ENCODE measurements at regions not wholly inside any gene's neighbourhood (a gene's known extent, or its start where the extent isn't known, plus 50 kb on each side); places are given as distances from the start of the nearest gene placed in this dataset.
"Not testable (repeated sequence)": the region's sequence is repeated elsewhere in the genome, so short reads cannot be mapped to it uniquely, and the experiment has no call there.

DNA sequence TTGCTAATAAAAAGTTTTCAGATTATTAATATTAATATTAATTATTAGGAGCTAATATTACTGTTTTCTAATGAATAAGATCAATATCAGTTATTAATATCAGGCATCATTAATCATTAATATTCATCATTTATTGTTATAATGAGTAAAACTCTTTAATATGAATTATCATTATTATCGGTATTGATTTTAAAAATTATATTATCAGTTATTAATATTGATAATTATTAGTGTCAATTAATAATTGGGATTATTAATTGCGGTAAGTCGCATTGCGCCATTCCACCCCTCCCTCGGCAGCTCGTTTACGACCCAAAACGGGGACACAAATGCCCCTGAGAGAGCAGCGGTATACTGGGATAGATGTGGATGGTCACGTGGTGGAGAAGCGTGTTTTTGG lies 70.4 kb upstream of the HMX1 start:
- not testable (repeated sequence) for H3K9ac ChIP-seq (ENCODE audit: extremely low read depth, insufficient read length, low read length); H3K4me1 ChIP-seq (ENCODE audit: insufficient read depth, low read length); H4K20me1 ChIP-seq (ENCODE audit: control insufficient read depth, insufficient read depth, insufficient read length); H3K27me3 Mint-ChIP-seq (ENCODE audit: low read depth); H3K27me3 ChIP-seq (ENCODE audit: insufficient read depth, low read length); H3K56ac ChIP-seq (ENCODE audit: insufficient read length, low read depth, low read length); H3K4me1 Mint-ChIP-seq; H4K5ac ChIP-seq (ENCODE audit: insufficient read length, low read depth, low read length); H3K36me3 Mint-ChIP-seq (ENCODE audit: insufficient read depth in 1 of 3, low read depth in 3 of 3); H3K23ac ChIP-seq (ENCODE audit: insufficient read length, low read depth, low read length); H3K79me1 ChIP-seq (ENCODE audit: insufficient read depth, low read depth, low read length, poor library complexity, severe bottlenecking); H3T11ph ChIP-seq (ENCODE audit: low read length); H3K4ac ChIP-seq (ENCODE audit: low read depth, low read length); DNase-seq; H3K27ac ChIP-seq (ENCODE audit: insufficient read length, low read depth, low read length); H2BK20ac ChIP-seq (ENCODE audit: low read depth, low read length, poor library complexity, severe bottlenecking); H3K27ac Mint-ChIP-seq; H3K79me2 ChIP-seq (ENCODE audit: insufficient read depth, low read length); H3K18ac ChIP-seq (ENCODE audit: insufficient read length, low read depth, low read length); H2BK15ac ChIP-seq (ENCODE audit: low read depth, low read length); H2BK12ac ChIP-seq (ENCODE audit: insufficient read length, low read depth, low read length); H3K14ac ChIP-seq (ENCODE audit: insufficient read depth, low read length); H4K91ac ChIP-seq (ENCODE audit: insufficient read length, low read depth, low read length); H3K23me2 ChIP-seq (ENCODE audit: insufficient read length, low read depth, low read length, poor library complexity, severe bottlenecking); H3K4me3 Mint-ChIP-seq; H2BK5ac ChIP-seq (ENCODE audit: insufficient read length, low read length); H2AK5ac ChIP-seq (ENCODE audit: insufficient read length, low read length); H3K4me2 ChIP-seq (ENCODE audit: insufficient read depth, insufficient read length, low read length); H4K8ac ChIP-seq (replicated peaks; ENCODE audit: insufficient read length, low read depth, low read length); H3K9me3 ChIP-seq (ENCODE audit: control insufficient read depth, low read depth, low read length); H2AFZ ChIP-seq (ENCODE audit: low read length); H2BK120ac ChIP-seq (ENCODE audit: low read depth, low read length, poor library complexity, severe bottlenecking)
- WGBS (ENCODE audit: extremely low coverage, insufficient read length, low lambda C conversion rate): no CpG with 5 or more reads among the region's 11 CpGs
- peaks cover 12 to 65% of the 10 kb centered on the region in 2 experiments for H3K9me3 Mint-ChIP-seq

DNA sequence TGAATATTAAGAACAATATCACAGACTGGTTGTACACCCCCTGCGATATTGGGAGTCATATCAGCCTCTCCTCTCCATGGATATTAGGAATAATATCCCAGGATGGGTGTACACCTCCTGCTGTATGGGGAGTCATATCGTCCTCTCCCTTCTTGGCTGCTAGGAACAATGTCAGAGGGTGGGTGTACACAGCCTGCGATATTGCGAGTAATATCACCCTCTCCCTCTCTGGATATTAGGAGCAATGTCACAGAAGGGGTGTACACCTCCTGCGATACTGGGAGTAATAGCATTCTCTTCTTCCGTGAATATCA lies 69.8 kb upstream of the HMX1 start:
- not testable (repeated sequence) for DNase-seq; H3K27ac Mint-ChIP-seq; H3K23me2 ChIP-seq (ENCODE audit: insufficient read length, low read depth, low read length, poor library complexity, severe bottlenecking); H3K36me3 Mint-ChIP-seq (ENCODE audit: insufficient read depth in 1 of 3, low read depth in 3 of 3); H3K18ac ChIP-seq (ENCODE audit: insufficient read length, low read depth, low read length); H3K4me1 ChIP-seq (ENCODE audit: insufficient read depth, low read length); H4K5ac ChIP-seq (ENCODE audit: insufficient read length, low read depth, low read length); H3T11ph ChIP-seq (ENCODE audit: low read length); H3K4me2 ChIP-seq (ENCODE audit: insufficient read depth, insufficient read length, low read length); H3K23ac ChIP-seq (ENCODE audit: insufficient read length, low read depth, low read length); H2AK5ac ChIP-seq (ENCODE audit: insufficient read length, low read length); H2AFZ ChIP-seq (ENCODE audit: low read length); H3K79me2 ChIP-seq (ENCODE audit: insufficient read depth, low read length); H4K20me1 ChIP-seq (ENCODE audit: control insufficient read depth, insufficient read depth, insufficient read length); H2BK20ac ChIP-seq (ENCODE audit: low read depth, low read length, poor library complexity, severe bottlenecking); H2BK5ac ChIP-seq (ENCODE audit: insufficient read length, low read length); H3K14ac ChIP-seq (ENCODE audit: insufficient read depth, low read length); H3K27ac ChIP-seq (ENCODE audit: insufficient read length, low read depth, low read length); H3K27me3 Mint-ChIP-seq (ENCODE audit: low read depth); H3K4me1 Mint-ChIP-seq; H2BK120ac ChIP-seq (ENCODE audit: low read depth, low read length, poor library complexity, severe bottlenecking); H3K4ac ChIP-seq (ENCODE audit: low read depth, low read length); H3K4me3 Mint-ChIP-seq; H3K56ac ChIP-seq (ENCODE audit: insufficient read length, low read depth, low read length); H2BK12ac ChIP-seq (ENCODE audit: insufficient read length, low read depth, low read length); H3K27me3 ChIP-seq (ENCODE audit: insufficient read depth, low read length); H4K91ac ChIP-seq (ENCODE audit: insufficient read length, low read depth, low read length); H3K79me1 ChIP-seq (ENCODE audit: insufficient read depth, low read depth, low read length, poor library complexity, severe bottlenecking); H3K9ac ChIP-seq (ENCODE audit: extremely low read depth, insufficient read length, low read length); H4K8ac ChIP-seq (replicated peaks; ENCODE audit: insufficient read length, low read depth, low read length); H2BK15ac ChIP-seq (ENCODE audit: low read depth, low read length); H3K9me3 ChIP-seq (ENCODE audit: control insufficient read depth, low read depth, low read length)
- no CpG with 5 or more reads among the region's 6 CpGs for WGBS (ENCODE audit: extremely low coverage, insufficient read length, low lambda C conversion rate)
- H3K9me3 Mint-ChIP-seq: peaks cover 18 to 66% of the 10 kb centered on the region in 2 experiments

All from H9 (cell line).